Vagina (tissue), 2 donors: ENCODE measurements at regions not wholly inside any gene's neighbourhood (a gene's known extent, or its start where the extent isn't known, plus 50 kb on each side); places are given as distances from the start of the nearest gene placed in this dataset.
A peak's percentile ranks its signal among the peaks of the same experiment; 100 is the strongest.

Experiments
- DNase-seq, 2 donors: peaks; one replicate each; pipeline ENCODE4 v3.0.0-alpha.2; 2017; ENCODE audit errors: extremely low spot score in 2 of 2
- H3K27ac ChIP-seq: fragments of 200-600 bp; sonication (generic); one replicate; pipeline ENCODE4 v1.5.1; 2019
- H3K27me3 ChIP-seq: fragments of 200-600 bp; sonication (generic); one replicate; pipeline ENCODE4 v1.5.1; 2019
- H3K36me3 ChIP-seq, 2 donors: fragments of 200-600 bp; sonication (generic); one replicate each; pipeline ENCODE4 v1.5.1; 2017 to 2019
- H3K4me1 ChIP-seq: fragments of 200-600 bp; sonication (generic); one replicate; pipeline ENCODE4 v1.5.1; 2019
- H3K4me3 ChIP-seq, 2 donors: fragments of 200-600 bp; sonication (generic); 1 replicate in 1 of 2; 2 replicates in 1 of 2; pipeline ENCODE4 v1.5.1; 2016 to 2019
- H3K9me3 ChIP-seq: fragments of 200-600 bp; sonication (generic); one replicate; pipeline ENCODE4 v1.5.1; 2019
- CTCF ChIP-seq, 3 experiments: fragments of 450-650 bp in 2 of 3; fragments of 200-600 bp in 1 of 3; sonication (generic) in 1 of 3; IDR thresholded peaks; one replicate each; pipeline ENCODE4 v1.5.1; 2017 to 2019; ENCODE audit warnings: antibody characterized with exemption in 3 of 3, mild to moderate bottlenecking in 2 of 3, moderate library complexity in 2 of 3
- POLR2A ChIP-seq, 2 donors: fragments of 450-650 bp; IDR thresholded peaks; one replicate each; pipeline ENCODE4 v1.6.1; 2017; ENCODE audit warnings: antibody characterized with exemption in 2 of 2, mild to moderate bottlenecking in 2 of 2, moderate library complexity in 2 of 2
- POLR2AphosphoS5 ChIP-seq, 2 donors: sonication (generic); formaldehyde crosslinking; IDR thresholded peaks; one replicate each; pipeline ENCODE4 v1.9.0; 2017; ENCODE audit warnings: antibody characterized with exemption in 2 of 2, mild to moderate bottlenecking in 2 of 2, low read depth in 1 of 2; ENCODE audit not compliant: insufficient read depth in 1 of 2
- intact Hi-C: fragments of 100-400 bp; cut with DNase I; formaldehyde crosslinking; loops from one replicate; pipeline ENCODE4 v1.15.1; 2023

- no peak for DNase-seq
- no peak overlapping the region for H3K27ac ChIP-seq
- intact Hi-C loops = no loop called here
- H3K4me3 ChIP-seq = no peak overlapping the region
- no peaks in the 10 kb centered on the region for H3K36me3 ChIP-seq
- no peaks in the 10 kb centered on the region for H3K4me1 ChIP-seq
- H3K27me3 ChIP-seq = no peaks in the 10 kb centered on the region
- H3K9me3 ChIP-seq = no peaks in the 10 kb centered on the region
- TF ChIP-seq CTCF (IDR thresholded peaks at IDR 0.05) = no peak
- TF ChIP-seq POLR2AphosphoS5 (IDR thresholded peaks at IDR 0.05; ENCODE audit: insufficient read depth in 1 of 2, low read depth in 1 of 2) = no peak
- no peak for TF ChIP-seq POLR2A (IDR thresholded peaks at IDR 0.05)
Observed at GRCh38 chr12:23186950-23187349, 562.0 kb downstream of the ETNK1 start.

GRCh38 chr12:23193552-23193951 is 568.6 kb downstream of the ETNK1 start:
- H3K27me3 ChIP-seq = no peaks in the 10 kb centered on the region
- no peak overlapping the region for H3K4me3 ChIP-seq
- H3K4me1 ChIP-seq = no peaks in the 10 kb centered on the region
- H3K36me3 ChIP-seq = no peaks in the 10 kb centered on the region
- TF ChIP-seq CTCF (IDR thresholded peaks at IDR 0.05) (no peak), POLR2AphosphoS5 (IDR thresholded peaks at IDR 0.05; ENCODE audit: insufficient read depth in 1 of 2, low read depth in 1 of 2) (no peak), POLR2A (IDR thresholded peaks at IDR 0.05) (no peak)
- H3K27ac ChIP-seq = no peak overlapping the region
- intact Hi-C loops = no loop called here
- H3K9me3 ChIP-seq = no peaks in the 10 kb centered on the region
- DNase-seq = no peak

GRCh38 chr12:23197266-23197665 is 572.3 kb downstream of the ETNK1 start:
- TF ChIP-seq POLR2A (IDR thresholded peaks at IDR 0.05) (no peak), POLR2AphosphoS5 (IDR thresholded peaks at IDR 0.05; ENCODE audit: insufficient read depth in 1 of 2, low read depth in 1 of 2) (no peak), CTCF (IDR thresholded peaks at IDR 0.05) (no peak)
- Histone ChIP-seq H3K27ac (no peak overlapping the region), H3K4me1 (no peaks in the 10 kb centered on the region), H3K4me3 (no peak overlapping the region), H3K27me3 (no peaks in the 10 kb centered on the region), H3K9me3 (no peaks in the 10 kb centered on the region), H3K36me3 (no peaks in the 10 kb centered on the region)
- no peak for DNase-seq
- intact Hi-C loops = no loop called here

GRCh38 chr12:23202728-23203127 is 577.8 kb downstream of the ETNK1 start:
- H3K27ac ChIP-seq = no peak overlapping the region
- no peak for DNase-seq
- H3K4me3 ChIP-seq = no peak overlapping the region
- H3K36me3 ChIP-seq = no peaks in the 10 kb centered on the region
- intact Hi-C loops = no loop called here
- no peaks in the 10 kb centered on the region for H3K9me3 ChIP-seq
- no peaks in the 10 kb centered on the region for H3K27me3 ChIP-seq
- TF ChIP-seq CTCF (IDR thresholded peaks at IDR 0.05) = no peak
- no peak for TF ChIP-seq POLR2AphosphoS5 (IDR thresholded peaks at IDR 0.05; ENCODE audit: insufficient read depth in 1 of 2, low read depth in 1 of 2)
- TF ChIP-seq POLR2A (IDR thresholded peaks at IDR 0.05) = no peak
- no peaks in the 10 kb centered on the region for H3K4me1 ChIP-seq

DNA sequence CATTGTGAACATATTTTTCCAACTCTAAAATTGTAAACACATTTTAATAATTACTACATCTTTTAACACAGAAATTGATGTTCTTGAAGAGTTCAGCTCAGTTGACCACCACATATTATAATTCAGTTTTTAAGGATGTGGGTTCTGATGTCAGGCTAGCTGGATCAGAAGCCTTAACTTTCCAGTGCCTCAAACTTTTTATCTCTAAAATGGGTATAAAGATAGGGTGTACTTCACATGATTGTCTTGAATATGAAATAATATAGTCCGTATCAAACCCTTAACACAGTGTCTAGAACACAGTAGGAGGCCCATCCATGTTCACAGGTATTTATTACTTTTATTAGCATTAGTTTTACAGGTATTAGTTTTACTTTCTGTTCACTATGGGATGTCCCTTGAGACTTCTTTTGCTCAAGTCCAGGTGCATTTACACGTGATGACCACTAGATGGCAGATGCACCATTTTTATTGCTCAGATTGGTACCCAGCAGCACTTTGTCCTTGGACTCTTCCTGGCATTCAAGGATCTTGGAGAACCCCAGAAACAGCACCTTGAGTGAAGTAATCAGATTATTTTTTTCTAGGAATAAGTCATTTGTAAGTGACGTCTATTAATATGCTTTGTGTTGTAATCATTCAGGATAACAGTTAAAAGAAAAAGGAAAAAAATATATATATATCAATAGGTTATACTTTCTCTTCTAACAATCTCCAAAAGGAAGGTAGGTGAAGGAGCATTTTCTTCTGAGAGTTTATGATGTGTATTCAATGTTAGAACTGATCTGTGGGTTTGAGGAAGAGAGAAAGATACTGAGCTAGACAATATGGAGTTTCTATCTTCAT is 580.2 kb downstream of the ETNK1 start:
- no peak for TF ChIP-seq POLR2AphosphoS5 (IDR thresholded peaks at IDR 0.05; ENCODE audit: insufficient read depth in 1 of 2, low read depth in 1 of 2)
- TF ChIP-seq CTCF (IDR thresholded peaks at IDR 0.05) = peak; percentile 72 to 82 (median 79)
- no peak for TF ChIP-seq POLR2A (IDR thresholded peaks at IDR 0.05)
- intact Hi-C loops = no loop called here
- H3K36me3 ChIP-seq = no peaks in the 10 kb centered on the region
- no peaks in the 10 kb centered on the region for H3K27me3 ChIP-seq
- no peak for DNase-seq
- no peaks in the 10 kb centered on the region for H3K4me1 ChIP-seq
- H3K27ac ChIP-seq = no peak overlapping the region
- H3K9me3 ChIP-seq = no peaks in the 10 kb centered on the region
- no peak overlapping the region for H3K4me3 ChIP-seq
